ENCODE measurements at regions not wholly inside any gene's neighbourhood (a gene's known extent, or its start where the extent isn't known, plus 50 kb on each side); places are given as distances from the start of the nearest gene placed in this dataset.

GRCh38 chr9:102844716-102845115 is 150.4 kb upstream of the CYLC2 start:
- no peaks in the 10 kb centered on the region for H3K27me3 ChIP-seq (ENCODE audit: insufficient read depth, low read length, poor library complexity, severe bottlenecking)

GRCh38 chr9:102842423-102842822 is 152.7 kb upstream of the CYLC2 start:
- no peak overlapping the region for H3K4me3 ChIP-seq (ENCODE audit: low read length, poor library complexity, severe bottlenecking)
- H3K27me3 ChIP-seq (ENCODE audit: insufficient read depth, low read length, poor library complexity, severe bottlenecking) = no peaks in the 10 kb centered on the region
- no peak overlapping the region for H2AFZ ChIP-seq (ENCODE audit: low read length)
- no peak for TF ChIP-seq EZH2phosphoT487 (IDR thresholded peaks at IDR 0.05; ENCODE audit: borderline replicate concordance)
- H3F3A ChIP-seq (ENCODE audit: low read depth) = no peaks in the 10 kb centered on the region
- H3K4me2 ChIP-seq (ENCODE audit: low read depth, low read length, poor library complexity, severe bottlenecking) = no peak overlapping the region
- H3K9ac ChIP-seq (ENCODE audit: low read depth, low read length, poor library complexity, severe bottlenecking) = no peak overlapping the region
- no peaks in the 10 kb centered on the region for H3K4me1 ChIP-seq (ENCODE audit: insufficient read depth, low read length, poor library complexity, severe bottlenecking)
- H3K79me2 ChIP-seq (ENCODE audit: insufficient read depth, low read length) = no peaks in the 10 kb centered on the region
- no peaks in the 10 kb centered on the region for H3K36me3 ChIP-seq (ENCODE audit: insufficient read depth, low read length)
- no peaks in the 10 kb centered on the region for H3K9me3 ChIP-seq (ENCODE audit: insufficient read depth, low read depth, low read length)
- no peaks in the 10 kb centered on the region for H4K20me1 ChIP-seq (ENCODE audit: insufficient read depth, low read length, poor library complexity, severe bottlenecking)
- H3K9me2 ChIP-seq (replicated peaks; ENCODE audit: low read depth, low read length) = no peaks in the 10 kb centered on the region

More at GRCh38 chr9:102844716-102845115, 150.4 kb upstream of the CYLC2 start:
- Histone ChIP-seq H4K20me1 (ENCODE audit: insufficient read depth, low read length, poor library complexity, severe bottlenecking) (no peaks in the 10 kb centered on the region), H3K36me3 (ENCODE audit: insufficient read depth, low read length) (no peaks in the 10 kb centered on the region), H3K79me2 (ENCODE audit: insufficient read depth, low read length) (no peaks in the 10 kb centered on the region), H3K4me2 (ENCODE audit: low read depth, low read length, poor library complexity, severe bottlenecking) (no peak overlapping the region), H3K4me1 (ENCODE audit: insufficient read depth, low read length, poor library complexity, severe bottlenecking) (no peaks in the 10 kb centered on the region), H3K4me3 (ENCODE audit: low read length, poor library complexity, severe bottlenecking) (no peak overlapping the region), H3F3A (ENCODE audit: low read depth) (no peaks in the 10 kb centered on the region), H2AFZ (ENCODE audit: low read length) (no peak overlapping the region), H3K9me2 (replicated peaks; ENCODE audit: low read depth, low read length) (no peaks in the 10 kb centered on the region), H3K9me3 (ENCODE audit: insufficient read depth, low read depth, low read length) (no peaks in the 10 kb centered on the region), H3K9ac (ENCODE audit: low read depth, low read length, poor library complexity, severe bottlenecking) (no peak overlapping the region)
- TF ChIP-seq EZH2phosphoT487 (IDR thresholded peaks at IDR 0.05; ENCODE audit: borderline replicate concordance) (no peak), CTCF (conservative IDR thresholded peaks at IDR 0.05; ENCODE audit: low read length) (no peak)

- no peaks in the 10 kb centered on the region for H4K20me1 ChIP-seq (ENCODE audit: insufficient read depth, low read length, poor library complexity, severe bottlenecking)
- no peaks in the 10 kb centered on the region for H3K36me3 ChIP-seq (ENCODE audit: insufficient read depth, low read length)
- H3K9ac ChIP-seq (ENCODE audit: low read depth, low read length, poor library complexity, severe bottlenecking) = no peak overlapping the region
- no peaks in the 10 kb centered on the region for H3K4me1 ChIP-seq (ENCODE audit: insufficient read depth, low read length, poor library complexity, severe bottlenecking)
- H3F3A ChIP-seq (ENCODE audit: low read depth) = no peaks in the 10 kb centered on the region
- H3K79me2 ChIP-seq (ENCODE audit: insufficient read depth, low read length) = no peaks in the 10 kb centered on the region
- H3K9me3 ChIP-seq (ENCODE audit: insufficient read depth, low read depth, low read length) = no peaks in the 10 kb centered on the region
- TF ChIP-seq CTCF (conservative IDR thresholded peaks at IDR 0.05; ENCODE audit: low read length) (no peak), EZH2phosphoT487 (IDR thresholded peaks at IDR 0.05; ENCODE audit: borderline replicate concordance) (no peak)
- no peak overlapping the region for H2AFZ ChIP-seq (ENCODE audit: low read length)
- H3K9me2 ChIP-seq (replicated peaks; ENCODE audit: low read depth, low read length) = no peaks in the 10 kb centered on the region
- H3K4me2 ChIP-seq (ENCODE audit: low read depth, low read length, poor library complexity, severe bottlenecking) = no peak overlapping the region
- no peaks in the 10 kb centered on the region for H3K27me3 ChIP-seq (ENCODE audit: insufficient read depth, low read length, poor library complexity, severe bottlenecking)
- no peak overlapping the region for H3K4me3 ChIP-seq (ENCODE audit: low read length, poor library complexity, severe bottlenecking)
These were observed 153.8 kb upstream of the CYLC2 start for GRCh38 chr9:102841376-102841775.

- no peaks in the 10 kb centered on the region for H3K9me3 ChIP-seq (ENCODE audit: insufficient read depth, low read depth, low read length)
- H3K4me2 ChIP-seq (ENCODE audit: low read depth, low read length, poor library complexity, severe bottlenecking) = no peak overlapping the region
These were observed 154.8 kb upstream of the CYLC2 start for GRCh38 chr9:102840335-102840734.

More at GRCh38 chr9:102840335-102840734, 154.8 kb upstream of the CYLC2 start:
- H4K20me1 ChIP-seq (ENCODE audit: insufficient read depth, low read length, poor library complexity, severe bottlenecking) = no peaks in the 10 kb centered on the region
- no peaks in the 10 kb centered on the region for H3K27me3 ChIP-seq (ENCODE audit: insufficient read depth, low read length, poor library complexity, severe bottlenecking)
- no peaks in the 10 kb centered on the region for H3K9me2 ChIP-seq (replicated peaks; ENCODE audit: low read depth, low read length)
- TF ChIP-seq CTCF (conservative IDR thresholded peaks at IDR 0.05; ENCODE audit: low read length) (no peak), EZH2phosphoT487 (IDR thresholded peaks at IDR 0.05; ENCODE audit: borderline replicate concordance) (no peak)
- no peaks in the 10 kb centered on the region for H3K4me1 ChIP-seq (ENCODE audit: insufficient read depth, low read length, poor library complexity, severe bottlenecking)
- H3K4me3 ChIP-seq (ENCODE audit: low read length, poor library complexity, severe bottlenecking) = no peak overlapping the region
- H3K36me3 ChIP-seq (ENCODE audit: insufficient read depth, low read length) = no peaks in the 10 kb centered on the region
- no peaks in the 10 kb centered on the region for H3K79me2 ChIP-seq (ENCODE audit: insufficient read depth, low read length)
- no peak overlapping the region for H2AFZ ChIP-seq (ENCODE audit: low read length)
- H3K9ac ChIP-seq (ENCODE audit: low read depth, low read length, poor library complexity, severe bottlenecking) = no peak overlapping the region
- no peaks in the 10 kb centered on the region for H3F3A ChIP-seq (ENCODE audit: low read depth)
